ENCODE measurements at regions not wholly inside any gene's neighbourhood (a gene's known extent, or its start where the extent isn't known, plus 50 kb on each side); places are given as distances from the start of the nearest gene placed in this dataset.

DNA sequence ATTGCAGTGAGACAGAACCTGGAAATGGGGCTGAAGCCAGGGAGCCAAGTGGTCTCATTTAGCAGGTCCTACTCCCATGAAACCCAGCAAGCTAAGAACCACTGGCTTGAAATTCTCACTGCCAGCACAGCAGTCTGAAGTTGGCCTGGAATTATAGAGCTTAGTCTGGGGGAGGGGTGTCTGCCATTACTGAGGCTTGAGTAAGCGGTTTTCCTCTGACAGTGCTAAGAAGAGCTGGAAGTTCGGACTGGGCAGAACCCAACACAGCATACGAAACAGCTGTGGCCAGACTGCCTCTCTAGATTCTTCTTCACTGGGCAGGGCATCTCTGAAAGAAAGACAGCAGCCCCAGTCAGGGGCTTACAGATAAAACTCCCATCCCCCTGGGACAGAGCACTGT, 305.7 kb upstream of the SETBP1 start:
- DNase-seq (ENCODE audit: extremely low read depth in 1 of 2, low read depth in 1 of 2), result no peak

DNA sequence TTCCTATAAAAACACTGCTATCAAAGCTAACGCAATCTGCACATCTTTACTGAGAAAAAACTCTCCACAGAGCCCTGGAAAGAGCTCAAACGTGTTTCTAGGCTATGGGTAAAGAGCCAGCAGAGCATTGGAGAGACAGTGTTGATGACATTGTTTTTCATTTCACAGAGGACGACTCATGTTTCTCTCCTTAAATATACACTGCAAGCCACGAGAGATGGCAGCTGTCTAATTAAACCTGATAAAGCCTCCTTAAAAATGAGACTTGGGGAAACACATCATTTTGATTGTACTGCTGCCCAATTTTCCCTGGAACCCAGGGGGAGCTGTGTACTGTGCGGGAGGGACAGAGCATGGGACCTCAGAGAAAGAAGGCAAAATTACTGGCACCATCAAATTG, 294.3 kb upstream of the SETBP1 start:
- DNase-seq (ENCODE audit: extremely low read depth in 1 of 2, low read depth in 1 of 2), result no peak

DNA sequence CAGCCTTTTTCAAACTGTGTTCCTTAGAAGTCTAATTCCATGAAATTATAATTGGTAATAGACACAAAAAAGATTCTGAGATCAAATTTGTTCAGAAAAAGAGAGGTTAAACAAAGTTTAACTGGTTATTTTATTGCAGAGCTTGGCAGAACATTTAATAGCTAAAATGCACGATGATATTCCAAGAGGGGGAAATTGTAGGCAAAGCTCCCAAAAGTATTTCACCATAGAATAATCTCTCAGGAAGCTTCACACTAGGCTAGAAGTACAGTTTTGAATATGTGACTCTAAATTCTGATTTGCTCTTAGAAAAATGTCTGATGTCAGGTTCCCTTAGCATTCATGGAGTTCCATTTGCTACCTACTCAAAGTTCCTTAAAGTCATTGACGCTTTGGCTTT, 292.4 kb upstream of the SETBP1 start:
- no peak for DNase-seq (ENCODE audit: extremely low read depth in 1 of 2, low read depth in 1 of 2)

DNA sequence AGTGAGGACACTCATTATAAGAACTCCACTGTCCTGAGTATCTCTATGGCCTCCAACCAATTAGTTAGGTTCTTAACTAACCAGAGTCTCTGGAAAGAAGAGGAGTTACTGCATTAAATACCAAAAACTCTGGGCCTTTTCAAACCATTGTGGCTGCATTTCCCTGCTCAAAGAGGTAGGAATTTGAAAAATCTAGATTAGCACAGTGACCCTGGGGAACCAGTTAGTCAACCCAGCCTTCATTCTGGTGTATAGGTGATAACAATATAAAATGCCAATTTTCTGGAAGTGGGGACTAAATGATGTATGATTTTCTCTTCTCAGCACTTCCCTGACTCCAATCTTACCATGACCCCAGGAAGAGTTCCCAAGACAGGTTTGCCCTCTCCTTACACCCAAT, 287.8 kb upstream of the SETBP1 start:
- no peak for DNase-seq (ENCODE audit: extremely low read depth in 1 of 2, low read depth in 1 of 2)

DNA sequence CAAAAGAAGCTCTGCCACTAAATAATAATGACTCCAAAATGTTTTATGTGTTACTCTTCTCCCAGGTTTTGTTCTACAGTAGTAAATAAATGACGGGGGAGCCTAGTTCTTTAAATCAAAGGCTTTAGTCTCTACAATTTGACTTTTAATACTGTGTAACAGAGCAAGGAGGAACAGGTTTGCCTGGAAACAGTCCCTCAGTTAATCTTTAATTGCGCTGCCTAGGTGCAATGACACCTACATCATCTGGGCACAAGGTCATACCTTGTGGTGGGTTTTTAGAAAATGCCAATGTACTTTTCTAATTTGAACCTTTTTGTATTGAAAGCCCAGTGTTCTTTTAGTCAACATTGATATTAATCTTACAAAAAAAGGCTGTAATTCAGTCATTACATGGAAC, 287.3 kb upstream of the SETBP1 start:
- DNase-seq (ENCODE audit: extremely low read depth in 1 of 2, low read depth in 1 of 2), result no peak

DNA sequence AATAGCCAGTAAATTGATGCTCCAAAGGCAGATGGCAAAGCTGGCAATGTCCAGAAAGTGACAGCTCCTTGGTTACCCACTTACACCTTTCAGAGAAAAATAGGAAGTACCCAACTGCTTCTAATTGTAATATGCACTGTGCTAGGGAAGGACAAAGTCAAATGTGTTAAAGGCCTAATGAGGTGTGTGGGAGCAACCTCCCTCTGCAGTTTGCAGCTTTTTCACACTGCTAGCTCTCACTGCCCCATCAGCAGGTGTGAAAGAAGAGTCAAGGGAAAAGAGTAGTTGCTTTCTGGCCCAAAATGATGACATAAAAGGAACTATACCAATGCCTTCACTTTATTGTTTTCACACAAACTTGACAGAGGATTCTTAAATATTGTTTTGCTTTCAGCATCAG, 284.1 kb upstream of the SETBP1 start:
- no peak for DNase-seq (ENCODE audit: extremely low read depth in 1 of 2, low read depth in 1 of 2)

DNA sequence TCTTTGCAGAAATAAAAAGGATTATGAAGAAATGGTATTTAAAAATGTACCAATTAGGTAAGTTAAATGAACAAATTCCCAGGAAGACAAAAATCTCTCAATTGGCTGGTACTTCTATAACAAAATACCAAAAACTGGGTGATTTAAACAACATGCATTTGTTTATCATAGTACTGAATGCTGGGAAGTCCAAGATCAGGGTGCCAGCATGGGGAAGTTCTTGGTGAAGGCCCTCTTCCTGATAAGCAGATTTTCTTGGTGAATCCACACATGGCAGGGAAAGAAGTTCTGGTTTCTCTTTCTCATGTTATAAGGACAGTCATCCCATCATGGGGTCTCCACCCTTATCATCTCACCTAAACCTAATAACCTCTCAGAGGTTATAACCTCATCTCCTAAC, 271.6 kb upstream of the SETBP1 start:
- DNase-seq (ENCODE audit: extremely low read depth in 1 of 2, low read depth in 1 of 2), result no peak

DNA sequence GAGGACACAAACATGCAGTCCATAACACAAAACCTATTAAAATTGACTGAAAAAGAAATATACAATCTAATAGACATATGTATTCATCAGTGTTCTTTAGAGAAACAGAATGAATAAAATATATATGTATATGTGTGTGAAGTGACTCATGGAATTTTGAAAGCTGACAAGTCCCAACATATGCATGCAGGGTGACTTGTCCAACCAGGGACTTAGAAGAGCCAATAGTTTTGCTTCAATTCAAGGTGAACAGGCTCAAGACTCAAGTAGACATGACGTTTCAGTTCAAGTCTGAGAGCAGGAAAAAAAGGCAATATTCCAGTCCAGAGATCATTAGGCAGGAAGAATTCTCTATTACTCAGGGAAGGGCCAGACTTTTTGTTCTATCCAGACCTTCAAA, 271.2 kb upstream of the SETBP1 start:
- DNase-seq (ENCODE audit: extremely low read depth in 1 of 2, low read depth in 1 of 2), result no peak

DNA sequence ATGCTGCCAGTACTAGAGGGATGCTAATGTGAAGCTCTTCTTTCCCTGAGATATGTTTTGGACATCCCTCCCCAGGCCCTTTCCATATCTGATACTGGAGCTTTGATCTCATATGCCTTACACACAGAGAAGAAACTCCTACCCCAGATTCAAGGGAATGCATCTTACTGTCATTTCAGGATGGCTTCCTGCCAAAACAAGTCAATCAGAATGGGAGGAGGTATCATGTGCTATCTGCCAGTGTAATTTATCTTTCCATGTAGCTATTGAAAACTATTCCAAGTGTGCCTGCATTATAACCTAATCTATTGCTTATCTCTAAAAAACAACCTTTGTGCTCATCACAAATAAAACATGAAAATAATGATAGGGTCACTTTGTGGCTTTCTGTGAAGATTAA, 269.9 kb upstream of the SETBP1 start:
- DNase-seq (ENCODE audit: extremely low read depth in 1 of 2, low read depth in 1 of 2), result no peak

DNA sequence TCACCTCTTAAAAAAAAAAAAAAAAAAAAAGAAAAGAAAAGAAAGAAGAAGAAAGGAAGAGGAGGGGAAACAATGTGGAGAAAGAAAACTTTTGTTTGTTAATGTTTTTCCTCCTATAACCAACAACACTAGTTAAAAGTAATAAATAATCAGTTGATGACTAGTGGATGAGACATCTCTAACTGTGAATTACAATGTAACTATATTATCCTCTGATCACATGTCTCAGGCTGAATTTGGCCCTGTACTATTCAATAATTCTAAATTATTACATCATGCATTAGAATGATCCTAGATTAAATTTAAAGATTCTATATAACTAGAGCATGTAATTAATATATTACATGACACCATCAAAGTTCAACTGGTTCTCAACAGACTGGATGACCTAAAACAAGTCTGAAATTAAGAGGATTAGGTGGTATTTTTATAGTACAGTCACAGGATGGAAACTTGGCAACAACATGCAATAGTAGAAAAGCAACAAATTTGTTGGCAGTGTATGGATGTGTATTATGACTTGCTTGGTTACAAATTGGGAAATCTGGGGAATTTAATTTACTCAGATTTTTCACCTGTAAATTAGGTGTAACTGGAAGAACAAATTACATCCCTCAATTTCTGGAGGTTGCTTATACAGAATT, 269.3 kb upstream of the SETBP1 start:
- no peak for DNase-seq (ENCODE audit: extremely low read depth in 1 of 2, low read depth in 1 of 2)

DNA sequence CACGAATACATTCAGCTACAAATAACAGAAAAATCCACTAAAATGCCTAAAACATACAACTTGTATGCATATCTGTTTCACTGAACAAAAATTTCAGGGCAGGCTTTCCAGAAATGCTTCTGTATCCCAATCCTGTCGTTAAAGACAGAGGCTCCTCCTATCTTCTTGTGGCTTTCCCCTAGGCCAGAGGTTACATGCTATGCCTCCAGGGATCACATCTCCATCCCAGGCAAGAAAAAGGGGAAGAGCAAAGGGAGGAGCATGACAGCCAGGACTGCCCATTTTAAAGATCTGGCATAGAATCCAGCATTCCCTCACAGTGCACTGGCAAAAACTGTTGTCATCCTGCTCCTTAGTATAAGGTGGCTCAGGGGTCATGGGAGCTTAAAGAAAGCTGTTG, 268.7 kb upstream of the SETBP1 start:
- no peak for DNase-seq (ENCODE audit: extremely low read depth in 1 of 2, low read depth in 1 of 2)

DNA sequence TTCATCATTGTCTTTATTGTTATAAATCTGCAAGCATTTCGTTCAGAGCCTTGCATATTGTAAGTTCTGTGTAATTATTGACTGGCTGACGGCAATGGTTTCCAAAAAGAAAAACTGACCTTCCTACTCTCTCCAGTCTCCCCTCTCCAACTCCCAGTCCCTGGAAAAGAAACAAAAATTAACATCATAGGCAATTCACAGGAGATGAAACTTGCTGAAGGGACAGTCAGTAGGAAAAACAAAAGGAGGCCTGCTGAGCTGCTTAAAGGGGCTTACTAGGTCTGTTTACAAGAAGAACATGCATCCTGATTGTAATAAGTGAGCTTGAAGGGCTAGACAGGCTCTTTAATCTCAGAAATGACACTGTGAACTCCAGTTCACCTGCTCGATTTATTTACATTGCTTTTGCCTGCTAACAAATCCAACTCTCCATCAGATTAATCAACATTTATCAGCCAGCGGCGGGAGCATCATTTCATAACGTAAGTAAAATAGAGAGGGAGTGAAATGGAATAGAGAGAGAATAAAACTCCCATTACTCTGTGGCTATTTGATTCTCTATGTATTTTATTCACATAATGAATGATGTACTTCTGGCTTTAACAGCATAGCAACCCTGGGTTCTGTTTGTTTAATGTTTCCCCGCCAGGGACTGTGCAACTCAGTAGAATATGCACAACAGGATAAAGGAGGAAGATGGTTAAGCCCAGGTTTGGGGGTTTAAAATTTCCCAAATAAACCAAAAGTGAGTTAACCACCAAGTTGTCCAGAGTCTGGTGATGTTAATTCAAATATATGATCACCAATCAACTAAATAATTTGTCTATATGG, 256.7 kb upstream of the SETBP1 start:
- DNase-seq (ENCODE audit: extremely low read depth in 1 of 2, low read depth in 1 of 2), result no peak

DNA sequence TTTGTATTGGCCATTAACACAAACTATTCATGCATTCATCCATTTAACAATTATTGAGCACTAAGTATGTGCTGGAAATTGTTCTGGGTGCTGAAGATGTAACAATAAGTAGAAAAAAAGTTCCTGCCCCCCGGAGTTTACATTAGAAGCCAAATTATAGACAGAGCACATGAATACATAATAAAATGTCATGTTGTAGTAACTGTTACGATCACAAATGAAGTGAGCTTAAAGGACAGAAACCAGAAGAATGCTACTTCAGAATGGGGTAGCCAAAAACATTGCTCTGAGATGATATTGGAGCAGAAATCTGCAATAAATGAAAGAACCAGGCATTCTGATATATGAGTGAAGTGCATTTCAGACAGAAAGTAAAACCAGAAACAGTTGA, 256.0 kb upstream of the SETBP1 start:
- DNase-seq (ENCODE audit: extremely low read depth in 1 of 2, low read depth in 1 of 2), result no peak

DNA sequence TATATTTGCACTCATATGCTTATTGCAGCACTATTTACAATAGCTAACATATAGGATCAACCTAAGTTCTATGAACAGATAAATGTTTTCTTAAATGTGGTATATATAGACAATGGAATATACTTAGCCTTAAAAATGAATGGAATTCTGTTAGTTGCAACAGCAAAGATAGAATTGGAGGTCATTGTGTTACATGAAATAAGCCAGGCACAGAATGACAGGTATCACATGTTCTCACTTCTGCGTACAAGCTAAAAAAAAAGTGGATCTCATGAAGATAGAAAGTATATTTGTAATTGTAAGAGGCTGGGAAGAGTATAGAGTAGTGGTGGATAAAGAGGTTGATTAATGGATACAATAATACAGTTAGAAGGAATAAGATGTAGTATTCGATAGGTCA, 255.5 kb upstream of the SETBP1 start:
- no peak for DNase-seq (ENCODE audit: extremely low read depth in 1 of 2, low read depth in 1 of 2)

DNA sequence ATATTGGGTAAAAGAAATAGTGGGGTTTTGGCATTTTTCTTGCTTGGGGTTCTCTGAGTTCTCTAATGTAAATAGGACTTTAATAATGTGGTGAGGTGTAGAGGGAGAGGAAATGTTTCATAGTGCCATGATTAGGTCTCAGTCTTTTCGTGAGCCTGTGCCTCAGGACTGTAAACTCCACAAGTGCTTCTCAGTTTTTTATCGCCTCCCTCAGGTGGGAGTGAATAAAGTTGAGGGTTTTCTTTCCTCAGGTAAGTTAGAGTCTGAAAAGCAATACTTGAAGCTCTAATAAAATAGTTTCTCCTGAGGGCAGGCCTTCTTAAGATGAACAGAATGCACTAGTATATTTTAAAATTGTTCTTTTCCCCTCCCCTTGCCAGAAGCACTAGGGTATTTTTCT, 243.1 kb upstream of the SETBP1 start:
- no peak for DNase-seq (ENCODE audit: extremely low read depth in 1 of 2, low read depth in 1 of 2)

DNA sequence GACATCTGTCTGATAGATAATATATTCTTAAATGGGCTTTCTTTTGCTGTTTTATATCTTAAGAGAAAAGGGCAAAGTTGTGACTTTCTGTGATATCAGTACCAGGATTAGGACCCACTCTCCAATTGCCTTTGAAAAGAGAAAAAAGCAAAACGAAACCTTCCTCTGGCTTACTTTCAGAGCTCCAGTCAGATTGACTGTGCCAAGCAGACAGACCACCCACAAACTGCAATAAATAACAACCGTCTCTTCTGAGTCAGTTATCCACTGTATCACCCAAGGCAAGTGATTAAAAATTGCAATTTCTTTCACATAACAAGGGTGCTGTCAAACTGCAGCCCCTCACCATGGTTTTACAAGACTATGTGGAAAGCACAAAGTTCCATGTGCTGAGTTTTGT, 230.5 kb upstream of the SETBP1 start:
- no peak for DNase-seq (ENCODE audit: extremely low read depth in 1 of 2, low read depth in 1 of 2)

DNA sequence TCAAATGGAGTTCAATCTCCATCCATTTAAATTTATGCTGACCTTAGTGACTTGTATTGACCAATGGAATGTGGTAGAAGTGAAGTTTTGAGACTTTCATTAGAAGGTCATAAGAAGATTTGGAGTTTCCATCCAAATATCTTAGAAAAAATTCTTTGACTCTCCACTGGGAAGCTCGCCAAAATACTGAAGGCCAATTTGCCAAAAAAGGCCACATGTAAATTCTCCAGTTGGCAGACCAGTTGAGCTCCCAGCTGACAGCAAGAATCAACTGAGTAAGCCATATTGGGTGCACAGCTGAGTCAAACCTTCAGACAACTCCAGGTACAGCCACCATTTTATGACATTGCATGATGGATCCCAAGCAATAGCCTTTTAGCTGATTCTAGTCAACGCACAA, 228.3 kb upstream of the SETBP1 start:
- DNase-seq (ENCODE audit: extremely low read depth in 1 of 2, low read depth in 1 of 2), result no peak

DNA sequence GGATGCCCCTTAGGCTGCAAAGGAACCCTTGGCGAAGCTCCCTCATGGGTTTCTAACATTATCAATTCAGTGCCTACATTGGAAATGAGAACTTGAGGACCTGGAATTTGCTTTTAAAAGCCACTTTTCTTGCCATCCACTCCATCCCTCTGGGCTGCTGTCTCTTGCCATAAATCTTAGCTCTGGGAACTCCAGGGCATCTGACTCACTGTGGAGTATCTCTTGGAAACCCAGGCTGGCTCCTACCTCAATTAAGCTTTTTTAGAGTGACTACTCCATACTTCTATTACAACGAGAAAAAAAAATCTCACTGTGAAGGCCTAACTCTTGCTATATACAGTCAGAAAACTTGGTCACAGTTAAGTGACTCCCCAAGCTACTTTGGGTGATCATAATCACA, 227.2 kb upstream of the SETBP1 start:
- DNase-seq (ENCODE audit: extremely low read depth in 1 of 2, low read depth in 1 of 2), result no peak

DNA sequence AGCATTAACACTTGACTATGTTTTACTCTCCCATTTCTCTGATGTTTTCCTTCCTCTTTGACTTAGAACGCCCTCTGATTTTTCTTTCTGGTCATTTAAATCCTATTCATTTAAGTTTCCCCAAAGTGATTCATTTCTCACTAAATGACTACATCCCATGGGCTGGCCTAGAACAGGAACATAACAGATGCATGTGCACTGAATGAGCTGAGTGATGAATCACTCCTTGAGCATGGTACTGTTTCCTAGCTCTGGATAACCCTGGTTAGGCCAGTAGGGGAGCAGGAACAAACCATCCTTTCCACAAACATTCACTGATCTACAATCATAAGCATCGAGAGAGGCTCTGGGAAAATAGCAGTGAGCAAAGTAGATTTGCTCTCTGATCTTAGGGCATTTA, 221.9 kb upstream of the SETBP1 start:
- no peak for DNase-seq (ENCODE audit: extremely low read depth in 1 of 2, low read depth in 1 of 2)

DNA sequence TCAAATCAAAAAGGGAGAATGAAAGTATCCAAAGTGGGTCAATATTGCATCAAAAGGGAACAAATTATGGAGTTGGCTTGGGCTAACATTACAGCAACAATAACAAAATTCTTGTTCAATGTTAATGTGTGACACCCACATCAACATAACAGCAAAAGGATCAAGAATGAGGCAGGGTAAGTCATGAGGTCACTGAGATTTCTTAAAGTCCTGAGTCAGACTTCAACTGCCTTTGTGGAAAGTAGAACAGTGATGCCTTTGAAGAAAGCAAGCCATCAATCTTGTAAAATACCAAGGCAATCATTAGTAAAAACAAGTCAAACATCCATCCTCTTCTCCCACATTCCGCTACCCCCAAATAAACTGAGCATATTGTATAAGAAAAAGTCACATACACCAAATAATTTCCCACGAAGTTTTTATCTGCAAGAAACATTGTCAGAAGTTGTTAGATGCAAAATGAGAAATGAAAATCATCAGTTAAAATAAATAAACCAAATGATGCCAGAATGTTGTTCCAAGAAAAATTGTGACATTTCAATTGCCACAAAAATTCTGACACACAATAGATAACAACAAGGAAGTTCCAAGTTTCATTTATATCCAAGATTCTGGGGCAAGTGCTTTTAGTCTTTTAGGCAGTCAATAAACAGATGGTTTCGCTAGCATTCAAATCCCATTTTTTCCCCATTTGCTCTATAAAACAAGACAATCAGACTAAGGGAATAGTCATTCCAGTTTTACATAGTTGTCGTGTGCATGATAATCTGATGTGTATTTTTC, 216.1 kb upstream of the SETBP1 start:
- DNase-seq (ENCODE audit: extremely low read depth in 1 of 2, low read depth in 1 of 2), result no peak

DNA sequence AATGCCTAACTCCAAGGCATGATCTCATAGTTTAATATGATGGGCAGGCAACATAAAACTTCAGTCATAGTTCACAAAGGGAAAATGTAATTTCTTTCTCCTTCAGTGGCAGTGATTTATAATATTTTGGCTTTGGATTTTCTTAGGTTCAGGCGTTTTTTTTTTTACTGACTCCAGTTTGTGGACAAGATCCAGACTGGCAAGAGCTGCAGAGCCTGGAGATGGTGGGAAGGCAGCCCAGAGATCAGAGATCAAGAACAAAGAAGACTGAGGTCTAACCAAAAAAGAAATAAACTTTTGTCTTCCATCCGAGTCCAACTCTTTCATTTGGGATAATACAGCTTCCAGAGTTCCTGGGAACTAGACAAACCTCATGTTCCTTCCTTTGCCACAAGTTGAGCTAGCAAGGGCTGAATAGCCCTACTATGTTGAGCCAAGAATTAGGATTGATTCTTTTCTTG, 215.3 kb upstream of the SETBP1 start:
- no peak for DNase-seq (ENCODE audit: extremely low read depth in 1 of 2, low read depth in 1 of 2)

DNA sequence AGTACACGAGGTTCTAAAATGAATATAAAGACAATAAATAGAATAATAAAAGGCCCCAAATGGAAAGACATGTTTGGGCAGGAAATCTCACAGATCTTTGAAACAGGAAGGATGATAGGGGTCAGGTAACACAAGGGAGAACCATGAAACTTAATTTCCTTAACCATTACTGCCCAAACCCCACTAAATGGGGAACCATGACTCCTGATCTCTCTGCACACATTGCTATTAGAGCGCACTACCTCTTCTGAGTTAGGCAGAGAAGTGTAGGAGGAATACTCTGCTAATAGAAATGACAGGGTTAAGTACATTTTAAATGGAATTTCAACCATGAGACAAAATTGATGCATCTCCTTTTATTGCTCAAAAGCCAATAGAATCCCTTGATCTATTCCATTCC, 213.7 kb upstream of the SETBP1 start:
- DNase-seq (ENCODE audit: extremely low read depth in 1 of 2, low read depth in 1 of 2), result no peak
